ENCODE measurements at regions not wholly inside any gene's neighbourhood (a gene's known extent, or its start where the extent isn't known, plus 50 kb on each side); places are given as distances from the start of the nearest gene placed in this dataset.

DNA sequence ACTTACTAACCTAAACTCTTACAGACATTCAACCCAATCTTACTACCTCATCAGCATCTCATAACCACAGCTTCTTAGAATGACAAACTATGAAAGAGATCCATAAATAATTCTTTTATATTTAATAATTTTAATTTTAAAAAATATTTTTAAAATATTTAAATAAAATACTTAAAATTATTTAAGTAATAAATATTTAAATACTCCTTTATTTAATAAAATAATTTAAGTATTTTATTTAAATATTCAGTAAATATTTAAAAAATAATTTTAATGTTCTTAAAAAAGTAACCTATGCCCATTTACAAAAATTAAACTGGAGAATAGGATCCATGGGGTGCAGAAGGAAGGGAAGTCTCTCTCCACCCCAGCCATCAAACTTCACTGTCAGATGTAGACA is 627.3 kb upstream of the MGMT start:
- DNase-seq = no peak

DNA sequence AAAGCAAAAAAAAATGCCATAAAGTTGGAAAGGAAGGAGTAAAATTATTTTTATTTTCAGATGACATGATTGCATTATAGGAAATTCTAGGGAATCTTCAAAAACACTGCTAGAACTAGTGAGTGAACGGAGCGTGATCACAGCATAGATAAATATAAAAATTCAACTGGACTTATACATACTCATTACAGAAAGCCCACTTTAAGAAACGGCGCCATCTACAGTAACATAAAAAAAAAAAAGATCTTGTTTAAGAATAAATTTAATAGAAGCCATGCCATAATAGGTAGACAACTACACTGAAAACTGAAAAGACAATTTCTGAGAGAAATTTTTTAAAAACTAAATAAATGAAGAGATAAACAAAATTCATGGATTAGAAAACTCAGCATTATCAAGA is 623.1 kb upstream of the MGMT start:
- DNase-seq = no peak

DNA sequence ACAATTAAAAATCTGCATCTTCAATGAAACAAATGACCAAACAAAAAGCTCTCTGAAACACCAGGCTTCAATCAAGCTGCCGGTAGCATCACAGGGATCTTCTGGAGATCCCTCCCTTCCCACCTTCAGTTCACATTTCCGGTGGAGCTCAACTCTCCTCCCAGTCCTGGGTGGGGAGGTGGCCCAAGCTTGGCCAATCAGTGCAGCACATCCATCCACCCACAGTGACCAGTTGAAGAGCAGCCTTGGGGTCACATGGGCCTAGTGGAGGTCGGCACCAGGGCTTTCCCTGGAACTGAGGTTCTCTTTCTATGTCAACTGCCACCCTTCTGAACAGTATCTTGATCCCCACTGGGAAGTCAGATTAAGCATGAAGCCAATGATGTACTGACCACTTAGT is 620.1 kb upstream of the MGMT start:
- no peak for DNase-seq

DNA sequence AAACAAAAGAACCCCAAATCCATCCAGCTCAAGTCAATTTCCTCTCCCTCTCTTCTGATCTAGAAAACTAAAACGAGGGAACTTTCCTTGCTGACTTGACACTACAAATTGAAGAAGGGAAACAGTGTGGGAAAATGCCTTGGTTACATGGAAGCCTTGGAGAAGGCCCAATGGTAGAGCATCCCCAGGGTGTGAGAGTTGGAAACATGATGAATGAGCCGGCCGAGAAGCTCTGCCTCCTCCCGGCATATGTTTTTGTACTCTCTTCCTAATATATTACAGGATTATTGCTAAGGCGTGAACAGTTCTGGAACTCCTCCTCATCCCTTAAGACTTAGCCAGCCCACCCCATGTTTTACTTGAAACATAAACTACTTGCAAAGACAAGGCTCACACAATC is 618.2 kb upstream of the MGMT start:
- DNase-seq = no peak

DNA sequence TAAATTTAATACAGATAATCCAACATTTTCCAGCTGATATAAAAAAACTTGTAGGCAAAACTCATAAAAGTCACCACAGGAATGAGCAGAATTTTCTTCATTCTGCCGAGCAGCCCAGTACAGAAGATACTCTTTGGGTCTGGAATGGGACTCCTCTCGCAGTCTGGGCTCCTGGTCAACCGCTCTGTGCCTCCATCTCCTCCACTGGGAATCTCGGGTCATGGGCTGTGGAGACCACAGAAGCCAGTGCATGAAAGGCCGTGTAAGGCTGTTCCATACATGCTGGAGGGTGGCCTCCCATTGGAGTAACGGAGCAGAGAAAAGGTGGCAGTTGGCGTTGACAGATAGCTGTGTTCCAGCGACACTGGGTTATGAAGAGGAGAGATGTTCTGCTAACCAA is 616.4 kb upstream of the MGMT start:
- DNase-seq = no peak

DNA sequence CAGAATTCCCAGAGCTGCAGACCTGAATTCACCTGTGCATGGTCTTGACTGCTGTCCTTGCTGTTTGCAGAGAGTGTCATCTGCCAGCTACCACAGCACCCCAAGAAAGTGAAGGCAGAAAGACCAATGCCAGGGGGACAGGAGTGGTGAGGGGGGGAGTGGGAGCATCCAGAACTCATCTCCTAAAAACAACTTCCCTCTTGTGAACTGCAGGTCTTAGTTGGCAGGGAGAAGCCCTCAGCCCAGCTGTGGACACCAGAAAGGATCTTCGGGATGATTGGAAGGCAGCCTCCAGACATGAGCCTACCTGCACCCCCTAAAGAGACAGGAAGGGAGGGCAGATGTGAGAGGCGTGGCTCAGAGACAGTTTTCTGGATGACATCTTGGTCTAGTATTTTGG is 615.8 kb upstream of the MGMT start:
- no peak for DNase-seq

DNA sequence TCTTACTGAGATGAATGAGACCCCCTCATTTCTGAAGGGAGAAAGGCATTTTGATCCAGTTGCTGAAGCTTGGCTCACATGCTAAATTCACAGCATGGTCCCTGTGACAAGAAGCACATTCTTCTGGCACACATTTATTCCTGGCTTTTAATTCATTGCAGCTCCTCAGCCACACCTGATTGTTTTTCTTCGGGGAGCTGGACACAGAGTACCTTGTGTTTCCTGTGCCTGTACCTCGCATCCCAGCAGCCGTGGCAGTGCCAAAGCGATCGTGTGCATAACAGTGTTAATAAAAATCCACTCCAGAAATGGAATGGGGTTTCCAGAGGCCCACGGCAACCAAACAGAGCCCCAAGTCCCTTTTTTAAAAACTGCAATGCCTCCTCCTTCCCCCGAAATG is 615.3 kb upstream of the MGMT start:
- no peak for DNase-seq

DNA sequence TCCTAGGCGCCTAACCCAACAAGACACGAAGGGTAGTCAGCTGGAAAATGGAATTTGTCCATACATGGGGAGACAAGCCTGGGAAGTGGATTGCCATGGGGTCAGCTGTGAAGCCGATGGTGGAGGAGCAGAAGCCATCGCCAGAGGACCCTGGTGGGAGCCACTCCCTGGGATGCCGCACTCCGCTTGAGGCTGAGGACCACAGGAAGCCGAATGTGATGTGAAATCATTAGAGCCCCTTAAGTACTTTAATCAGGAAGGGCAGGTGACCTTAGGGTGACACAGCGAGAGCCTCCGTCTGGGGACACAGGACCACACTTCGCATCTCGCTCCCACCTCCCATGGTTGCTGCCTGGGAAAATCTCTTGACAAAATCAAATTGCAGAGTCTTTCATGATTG is 614.6 kb upstream of the MGMT start:
- DNase-seq = no peak

DNA sequence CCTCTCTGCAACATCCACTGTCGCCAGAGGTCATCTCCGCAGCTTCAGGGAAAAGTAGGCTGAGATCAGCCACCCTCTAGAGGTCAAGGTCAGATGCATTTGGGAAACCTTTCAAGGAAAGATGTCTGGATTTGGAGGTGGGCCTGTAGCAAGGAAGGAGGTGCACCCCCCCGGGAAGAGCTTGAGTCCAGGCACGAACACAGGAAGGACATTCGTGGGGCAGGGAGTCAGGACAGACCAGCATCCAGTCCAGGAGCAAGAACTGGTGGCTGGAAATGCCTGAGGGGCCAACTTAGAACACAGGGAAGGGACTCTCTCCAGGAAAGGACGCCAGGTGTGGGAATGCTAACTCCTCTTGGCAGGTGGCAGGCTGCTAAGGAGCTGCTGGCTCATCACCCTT is 614.1 kb upstream of the MGMT start:
- DNase-seq = no peak

DNA sequence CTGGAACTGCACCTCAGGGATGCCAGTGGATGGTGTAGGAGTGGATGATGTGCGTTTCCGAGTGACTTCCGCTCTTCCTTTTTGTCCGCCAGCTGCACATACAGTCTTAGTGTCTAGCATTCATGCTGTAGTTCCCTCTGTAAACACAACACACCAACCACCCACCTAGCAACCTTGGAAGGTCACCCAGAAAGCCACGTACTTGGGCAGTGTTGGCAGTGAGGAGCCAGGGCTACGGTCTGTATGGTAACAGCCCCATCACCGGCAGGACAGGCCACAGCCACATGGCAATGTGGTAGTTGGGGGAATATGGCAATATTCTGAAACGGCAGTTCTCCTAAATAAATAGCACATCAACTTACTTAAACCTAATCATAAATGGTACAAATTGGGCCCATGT is 613.5 kb upstream of the MGMT start:
- DNase-seq = no peak

DNA sequence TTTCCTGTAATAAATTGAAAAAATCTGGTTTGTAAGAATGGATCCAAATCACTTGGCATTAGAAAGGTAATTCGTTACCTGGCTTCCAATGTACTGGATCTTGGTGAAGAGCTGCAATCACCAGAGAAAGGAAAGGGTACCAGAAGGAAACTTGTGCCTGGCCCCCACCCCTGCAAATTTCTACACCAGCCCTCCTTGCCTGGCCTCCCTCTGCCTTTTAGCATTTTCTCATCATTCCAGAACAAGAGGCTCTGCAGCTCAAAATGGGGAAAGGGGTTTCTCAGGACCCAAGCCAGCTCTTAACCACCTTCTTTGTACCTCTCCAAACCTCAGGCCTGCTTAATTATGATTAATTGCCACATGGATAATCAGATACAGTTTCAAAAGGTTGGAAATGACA is 612.8 kb upstream of the MGMT start:
- DNase-seq = no peak

DNA sequence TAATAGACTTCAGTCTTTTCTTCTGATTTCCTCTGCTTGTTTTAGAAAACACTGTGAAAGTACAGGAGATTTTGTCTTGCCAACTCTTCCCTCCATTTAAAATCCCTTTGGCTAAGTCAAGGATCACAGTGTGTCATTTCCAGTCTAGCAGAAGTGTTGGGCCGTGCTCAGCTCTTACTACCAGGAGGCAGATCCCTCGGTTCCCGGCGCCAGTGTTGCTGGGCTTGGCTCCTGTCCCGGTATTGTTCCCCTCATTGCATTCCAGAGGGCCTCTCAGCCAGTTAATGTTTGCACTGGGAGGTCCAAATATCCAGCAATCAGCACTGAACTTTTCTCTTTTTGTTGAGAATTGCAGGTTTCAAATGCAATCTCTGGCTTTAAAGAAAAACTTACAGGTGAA is 612.1 kb upstream of the MGMT start:
- DNase-seq = no peak

DNA sequence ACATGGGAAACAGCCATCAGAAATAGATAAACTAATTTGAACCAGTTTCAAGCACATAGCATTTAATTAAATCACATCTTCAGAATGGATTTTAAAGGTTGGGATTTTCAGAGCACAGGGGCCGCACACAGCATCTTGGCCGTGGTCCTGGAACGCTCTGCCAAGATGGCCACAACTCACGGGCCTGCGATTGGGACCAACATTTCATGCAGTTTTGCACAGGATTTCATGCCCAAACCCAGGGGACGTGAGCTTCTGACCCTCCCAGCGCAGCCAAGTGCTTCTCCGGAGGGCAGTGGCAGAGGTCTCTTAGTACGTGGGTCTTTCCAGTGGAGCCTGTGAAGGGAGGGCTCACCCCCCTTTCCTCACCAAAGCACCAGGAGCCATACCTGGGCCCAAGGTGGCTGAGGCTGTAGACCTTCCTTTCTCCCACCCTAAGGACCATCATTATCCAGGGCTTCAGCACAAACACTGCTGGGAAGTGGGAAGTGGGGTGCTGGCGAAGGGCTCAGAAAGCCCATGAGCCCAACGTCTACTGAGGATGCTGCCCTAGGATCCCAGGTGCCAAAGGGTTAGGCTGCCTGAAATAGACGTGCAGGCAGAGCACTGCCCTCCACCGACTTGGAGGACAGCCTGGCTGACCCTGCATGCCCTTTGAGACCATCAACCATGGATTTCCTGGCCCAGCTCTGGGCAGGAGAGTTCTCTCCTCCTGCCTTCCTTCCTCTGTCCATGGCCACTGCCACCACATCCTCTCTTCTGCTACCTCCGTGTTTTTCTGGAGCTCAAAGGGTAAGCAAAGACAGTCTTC is 611.2 kb upstream of the MGMT start:
- DNase-seq = no peak

DNA sequence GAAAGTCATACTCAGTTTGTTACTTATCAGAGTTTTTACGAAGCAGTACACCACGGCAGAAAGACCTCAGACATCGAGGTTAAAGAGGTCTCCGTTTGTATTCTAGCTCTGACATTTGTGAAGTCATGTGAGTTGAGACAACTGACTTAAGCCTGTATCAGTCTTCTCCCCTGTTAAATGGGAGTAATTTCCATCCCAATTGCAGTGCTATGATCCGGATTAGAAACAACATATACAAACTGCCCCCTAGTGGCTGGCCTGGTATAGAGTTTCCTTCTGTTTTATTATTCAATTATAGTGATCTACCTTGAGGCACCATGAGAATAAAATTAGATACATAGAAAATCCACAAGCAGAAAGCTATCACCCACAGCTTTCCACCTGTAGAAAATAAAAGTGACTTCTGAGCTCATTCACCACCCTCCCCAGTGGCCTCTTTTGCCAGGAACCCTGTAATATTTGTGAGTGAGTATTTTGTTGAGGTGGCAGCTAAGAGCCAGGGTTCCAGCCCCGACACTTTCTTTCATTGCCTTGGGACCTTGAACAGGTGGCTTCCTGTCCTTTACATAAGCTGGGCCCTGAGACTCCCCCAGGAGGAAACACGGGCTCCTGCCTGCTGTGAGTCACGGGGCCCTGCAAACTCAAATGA is 607.2 kb upstream of the MGMT start:
- DNase-seq = no peak

DNA sequence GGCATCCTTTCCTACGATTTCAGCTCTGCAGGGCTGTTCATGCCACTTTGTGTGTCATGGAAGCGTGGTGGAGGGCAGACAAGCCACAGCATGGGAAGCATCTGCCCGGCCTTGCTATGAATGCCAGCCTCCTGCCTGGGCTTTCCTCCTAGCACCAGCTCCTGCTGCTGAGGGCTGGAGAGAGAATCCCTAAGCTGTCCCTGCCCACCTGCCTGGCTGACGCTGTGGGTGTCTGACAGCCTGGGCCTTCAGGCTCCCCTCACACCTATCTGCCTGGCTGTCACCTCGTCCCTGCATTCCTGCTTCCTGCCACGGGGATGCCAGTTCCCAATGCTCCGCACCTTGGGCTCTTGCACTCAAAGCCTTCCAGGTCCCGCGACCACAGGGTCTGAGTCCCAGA is 606.5 kb upstream of the MGMT start:
- no peak for DNase-seq

DNA sequence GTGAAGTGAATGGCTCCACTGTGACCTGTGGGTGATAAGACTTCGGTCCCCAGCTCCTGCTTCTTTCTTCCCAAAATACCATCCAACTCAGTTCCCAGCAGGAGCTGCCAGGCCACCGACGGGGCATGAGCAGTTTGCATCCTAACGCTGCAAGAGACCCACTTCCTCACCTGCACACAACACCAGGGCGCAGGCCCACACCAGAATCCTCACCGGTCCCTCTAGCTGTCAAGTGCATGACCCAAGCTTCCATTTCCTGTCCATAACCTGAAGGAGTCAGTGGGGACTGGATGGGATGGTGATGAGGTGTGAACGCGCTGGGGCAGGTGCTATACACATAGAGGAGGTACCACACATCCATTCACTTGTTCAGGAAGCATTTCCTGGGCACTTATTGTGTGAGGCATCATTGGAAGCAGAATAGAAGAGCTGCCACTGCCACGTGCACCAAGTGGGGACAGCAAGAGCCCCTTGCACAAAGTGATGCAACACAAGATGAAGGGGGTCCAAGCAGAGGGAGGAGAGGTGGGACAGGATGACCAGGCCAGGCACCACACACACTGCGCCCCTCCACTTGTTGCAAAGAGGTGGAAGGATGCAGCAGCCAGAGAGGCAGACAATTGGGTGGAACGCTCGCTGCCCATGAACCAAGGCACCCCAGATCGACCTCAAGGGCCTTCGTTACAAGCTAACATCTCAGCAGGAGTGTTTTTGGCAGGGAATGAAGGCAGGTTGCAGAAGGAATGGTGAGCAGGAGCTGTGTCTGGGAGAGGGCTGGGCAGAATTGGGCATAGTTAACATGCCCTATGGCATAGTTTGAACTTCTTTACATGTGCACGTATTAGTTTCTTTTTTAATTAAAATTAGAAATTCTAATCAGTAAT is 605.8 kb upstream of the MGMT start:
- no peak for DNase-seq

DNA sequence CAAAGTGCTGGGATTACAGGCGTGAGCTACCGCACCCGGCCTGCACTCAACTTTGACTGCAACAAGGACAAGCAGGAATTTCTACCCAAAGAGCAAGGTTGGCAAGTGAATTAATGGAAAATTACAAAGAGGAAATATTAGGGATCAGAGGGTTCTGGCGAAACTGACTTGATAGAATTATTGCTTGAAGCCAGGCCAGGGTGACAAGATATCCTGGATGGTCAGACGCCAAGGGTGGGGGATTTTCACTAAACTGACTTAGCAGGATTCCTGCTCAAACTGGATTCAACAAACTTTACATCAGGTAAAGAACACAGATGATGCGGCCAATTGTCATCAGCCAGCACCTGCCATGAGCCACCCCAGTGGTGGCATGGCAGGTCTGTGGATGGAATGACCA is 603.6 kb upstream of the MGMT start:
- DNase-seq = no peak

DNA sequence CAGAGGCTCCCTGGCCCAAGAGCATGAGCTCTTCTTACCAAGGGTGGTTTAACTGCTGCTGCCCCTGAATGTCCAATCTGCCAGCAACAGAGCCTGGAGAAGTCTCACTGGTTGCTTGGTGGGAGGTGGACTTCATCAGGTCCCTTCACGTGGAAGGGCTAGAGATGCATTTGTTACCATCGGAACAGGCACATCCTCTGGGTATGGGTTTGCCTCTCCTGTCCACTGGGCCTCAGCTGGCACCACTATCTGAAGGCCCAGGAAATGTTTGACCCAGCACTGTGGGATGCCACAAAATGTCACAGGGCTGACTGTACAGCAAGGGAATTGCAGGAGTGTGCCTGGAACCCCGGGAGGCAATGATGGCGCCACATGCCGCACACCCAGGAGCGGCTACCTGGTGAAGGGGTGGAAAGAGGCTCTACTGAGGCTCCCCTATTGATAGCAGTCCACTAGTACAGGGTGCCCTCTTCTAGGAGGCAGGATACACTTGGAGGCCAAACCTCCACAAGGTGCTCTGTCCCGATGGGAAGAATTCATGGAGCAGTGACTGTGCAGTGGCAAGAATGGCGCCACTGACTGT is 603.1 kb upstream of the MGMT start:
- DNase-seq = no peak

DNA sequence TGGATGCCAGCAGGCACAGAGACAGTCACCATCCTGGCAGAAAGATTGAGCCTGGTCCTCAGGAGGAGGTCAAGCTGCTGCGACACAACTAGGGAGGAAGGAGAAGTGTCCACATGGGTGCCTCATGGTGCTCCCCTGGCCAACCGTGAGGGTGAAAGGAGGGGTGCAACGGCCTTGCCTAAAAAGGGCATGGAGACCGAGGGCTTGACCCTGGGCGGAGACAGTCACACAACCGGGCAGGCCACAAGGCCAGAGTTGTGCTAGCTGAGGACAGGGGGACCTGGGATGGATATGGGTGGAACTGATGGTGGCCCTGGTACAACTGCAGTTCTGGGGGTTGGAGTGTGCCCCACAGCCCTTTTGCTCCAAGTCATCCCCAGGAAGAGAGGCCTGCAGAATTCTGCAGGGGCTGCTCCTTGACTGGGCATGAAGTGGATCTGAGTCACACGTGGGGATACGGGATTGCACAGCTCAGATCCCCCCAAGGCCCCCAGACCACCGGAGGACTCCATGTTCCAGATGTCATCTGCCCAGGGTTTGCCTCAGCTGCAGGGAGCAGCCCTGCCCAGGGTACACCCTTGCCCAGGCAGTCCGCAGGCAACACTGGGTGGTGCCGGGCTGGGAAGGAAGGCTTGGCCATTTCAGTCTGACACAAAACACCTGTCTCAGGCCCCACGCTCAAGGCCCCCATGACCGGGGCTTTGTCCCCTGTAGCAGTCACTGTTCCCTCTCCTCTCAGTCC is 602.3 kb upstream of the MGMT start:
- no peak for DNase-seq

DNA sequence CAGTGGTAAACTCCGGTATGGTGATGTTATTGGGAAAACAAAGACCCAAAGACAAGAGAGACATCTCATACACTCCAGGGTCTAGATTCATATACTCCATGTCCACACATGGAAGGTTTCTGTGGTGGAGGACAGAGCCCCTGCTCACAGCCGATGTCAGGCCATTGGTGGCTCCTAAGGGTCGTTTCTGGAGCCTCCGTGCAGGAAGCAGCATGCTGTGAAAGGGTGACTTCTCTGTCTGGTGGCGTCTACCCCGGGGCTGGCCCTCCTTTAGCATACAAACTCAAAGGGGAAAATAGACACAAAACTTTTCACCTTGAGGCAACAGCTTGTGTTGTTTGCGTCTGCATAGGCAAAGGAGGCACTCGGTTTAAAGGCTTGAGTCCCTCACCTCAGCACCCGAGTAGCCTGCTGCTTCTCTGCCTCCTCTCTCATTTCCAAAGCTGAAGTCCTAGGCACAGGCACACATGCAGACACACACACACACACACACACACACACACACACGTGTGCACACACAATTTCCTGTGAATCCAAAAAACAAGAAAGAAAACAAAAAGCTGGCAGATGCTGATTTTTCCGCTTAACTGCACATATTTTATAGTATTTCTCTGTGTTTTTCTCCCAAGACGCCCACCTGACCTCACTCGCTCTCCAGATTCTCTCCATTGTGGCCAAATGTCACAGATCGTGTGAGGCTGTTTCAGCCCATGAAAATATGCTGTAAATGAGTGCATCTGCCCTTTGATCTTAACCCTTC is 601.4 kb upstream of the MGMT start:
- no peak for DNase-seq

DNA sequence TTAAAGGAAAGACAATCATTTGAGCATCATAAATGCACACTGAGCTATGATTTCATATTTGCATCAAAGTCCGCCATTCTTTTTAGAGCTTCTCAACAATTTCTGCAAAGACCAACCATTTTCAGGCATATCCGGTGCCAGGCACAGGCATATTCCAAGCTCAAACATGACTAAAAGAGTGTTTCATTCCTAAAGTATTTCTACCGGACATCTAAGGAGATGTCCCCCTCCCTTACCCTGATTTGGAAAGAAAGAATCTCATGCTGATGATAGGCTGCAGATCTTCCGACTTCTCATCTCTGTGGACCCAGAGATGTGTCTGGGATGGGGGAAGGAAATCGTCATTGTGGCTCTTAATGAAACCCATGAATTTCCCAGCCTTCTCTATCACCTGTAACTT is 600.5 kb upstream of the MGMT start:
- DNase-seq = no peak

DNA sequence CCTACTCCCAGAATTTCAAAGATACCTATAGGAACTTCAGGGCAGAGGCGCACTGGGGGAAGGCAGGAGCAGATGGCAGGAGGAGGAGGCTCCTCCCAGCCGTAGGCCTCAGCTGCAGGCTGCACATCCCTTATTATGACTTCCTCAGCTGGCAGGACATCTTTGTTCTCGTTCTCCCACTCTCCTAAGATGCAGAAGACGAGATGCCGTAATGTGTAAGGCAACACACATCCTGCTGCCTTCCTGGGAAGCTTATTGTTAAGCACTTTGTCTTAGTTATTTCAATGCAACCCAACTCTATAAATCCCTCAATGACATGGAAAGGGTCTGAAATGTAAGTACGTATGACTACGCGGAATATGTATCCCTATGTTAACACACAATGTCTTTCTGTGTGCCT is 599.8 kb upstream of the MGMT start:
- no peak for DNase-seq
